Caco-2 (cell line): ENCODE measurements at regions not wholly inside any gene's neighbourhood (a gene's known extent, or its start where the extent isn't known, plus 50 kb on each side); places are given as distances from the start of the nearest gene placed in this dataset.

Source experiments
- BruUV-seq: library from RNA; stranded (reverse); fragments of 400-500 nt; replicated peaks from 2 replicates; lab custom pipeline; 2021; lab: Mats Ljungman, UMichigan
- CTCF ChIA-PET: fragments of 300-600 bp; sonication (Branson Sonifier 250); formaldehyde crosslinking; loops from one replicate; lab custom pipeline; 2022; ENCODE audit warnings: antibody characterized with exemption; lab: Charles Lee
- POLR2A ChIA-PET: fragments of 300-600 bp; sonication (Branson Sonifier 250); formaldehyde crosslinking; loops from one replicate; lab custom pipeline; 2022; ENCODE audit warnings: antibody characterized with exemption; lab: Charles Lee
- DNase-seq, 2 experiments: peaks; one replicate each; pipeline versions ENCODE4 v3.0.0 to v3.0.0-alpha.2; 2020 to 2022
- H3K27me3 ChIP-seq: replicated peaks from 2 replicates; pipeline ENCODE4 v1.6.0; 2011; ENCODE audit warnings: low read length; ENCODE audit not compliant: control insufficient read depth, insufficient read depth
- H3K36me3 ChIP-seq: 2 replicates; pipeline ENCODE4 v1.5.1; 2011; ENCODE audit warnings: low read length; ENCODE audit not compliant: control insufficient read depth, insufficient read depth
- H3K4me1 ChIP-seq: fragments of 250-450 bp; sonication (Bioruptor Pico); 2 replicates; pipeline ENCODE4 v1.5.1; 2020; ENCODE audit warnings: mild to moderate bottlenecking
- H3K4me3 ChIP-seq: 2 replicates; pipeline ENCODE4 v1.5.1; 2011; ENCODE audit warnings: low read depth, mild to moderate bottlenecking, control low read depth, low read length
- H3K9me3 ChIP-seq: fragments of 250-450 bp; sonication (Bioruptor Pico); 2 replicates; pipeline ENCODE4 v1.5.1; 2020; ENCODE audit warnings: mild to moderate bottlenecking, moderate library complexity
- H3K27ac Mint-ChIP-seq: one replicate; pipeline ENCODE4 v1.8.0; 2022; ENCODE audit warnings: mixed read lengths; ENCODE audit not compliant: unreplicated experiment
- H3K27me3 Mint-ChIP-seq: one replicate; pipeline ENCODE4 v1.8.0; 2022; ENCODE audit warnings: mixed read lengths; ENCODE audit not compliant: insufficient read depth, unreplicated experiment
- H3K36me3 Mint-ChIP-seq: one replicate; pipeline ENCODE4 v1.8.0; 2022; ENCODE audit warnings: mild to moderate bottlenecking, mixed read lengths; ENCODE audit not compliant: insufficient read depth, unreplicated experiment
- H3K4me1 Mint-ChIP-seq: one replicate; pipeline ENCODE4 v1.8.0; 2022; ENCODE audit warnings: low read depth, mixed read lengths; ENCODE audit not compliant: unreplicated experiment
- H3K4me3 Mint-ChIP-seq: one replicate; pipeline ENCODE4 v1.8.0; 2022; ENCODE audit warnings: mild to moderate bottlenecking, moderate library complexity, mixed read lengths; ENCODE audit not compliant: unreplicated experiment
- H3K9me3 Mint-ChIP-seq: one replicate; pipeline ENCODE4 v1.8.0; 2022; ENCODE audit warnings: mixed read lengths; ENCODE audit not compliant: unreplicated experiment
- CTCF ChIP-seq, 2 experiments: fragments of 200-600 bp in 1 of 2; IDR thresholded peaks; 1 replicate in 1 of 2; 2 replicates in 1 of 2; pipeline versions ENCODE4 v1.5.1 to v1.8.0; 2011 to 2022; ENCODE audit warnings: antibody characterized with exemption in 1 of 2, control low read depth in 1 of 2, inconsistent platforms in 1 of 2, low read depth in 1 of 2, low read length in 1 of 2, mild to moderate bottlenecking in 1 of 2, moderate library complexity in 1 of 2; ENCODE audit not compliant: insufficient read depth in 1 of 2, severe bottlenecking in 1 of 2, unreplicated experiment in 1 of 2
- intact Hi-C: fragments of 100-400 bp; cut with micrococcal nuclease; formaldehyde crosslinking; loops from one replicate; pipeline ENCODE4 v1.10.0; 2022; ENCODE audit not compliant: unreplicated experiment

GRCh38 chr20:51174536-51174935 is 151.6 kb upstream of the KCNG1 start:
- Histone ChIP-seq H3K9me3 (no peaks in the 10 kb centered on the region), H3K4me3 (no peak overlapping the region), H3K4me1 (no peaks in the 10 kb centered on the region), H3K27me3 (no peaks in the 10 kb centered on the region), H3K36me3 (no peaks in the 10 kb centered on the region)
- BruUV-seq, result no TSS peak
- ChIA-PET CTCF (no interaction called here), POLR2A (no interaction called here)
- Mint-ChIP-seq H3K36me3 (no peaks in the 10 kb centered on the region), H3K27me3 (peaks cover 23% of the 10 kb centered on the region), H3K4me3 (no peak overlapping the region), H3K4me1 (no peaks in the 10 kb centered on the region), H3K27ac (no peak overlapping the region), H3K9me3 (no peaks in the 10 kb centered on the region)
- TF ChIP-seq CTCF (IDR thresholded peaks at IDR 0.05; ENCODE audit: insufficient read depth in 1 of 2, low read depth in 1 of 2, low read length in 1 of 2, severe bottlenecking in 1 of 2, unreplicated experiment in 1 of 2), result no peak
- intact Hi-C loops, result no loop called here
- peak in 1 of 2 experiments; percentile 25 for DNase-seq

GRCh38 chr20:51172558-51173428 is 149.9 kb upstream of the KCNG1 start:
- TF ChIP-seq CTCF (IDR thresholded peaks at IDR 0.05; ENCODE audit: insufficient read depth in 1 of 2, low read depth in 1 of 2, low read length in 1 of 2, severe bottlenecking in 1 of 2, unreplicated experiment in 1 of 2), result no peak
- no peaks in the 10 kb centered on the region for H3K4me1 ChIP-seq
- H3K27ac Mint-ChIP-seq, result no peak overlapping the region
- no peaks in the 10 kb centered on the region for H3K27me3 ChIP-seq
- H3K9me3 ChIP-seq, result no peaks in the 10 kb centered on the region
- no TSS peak for BruUV-seq
- no peaks in the 10 kb centered on the region for H3K9me3 Mint-ChIP-seq
- CTCF ChIA-PET, result interaction anchor here (0.6 to 1.3 kb wide), 3 partner anchors 185 to 320 kb away, joined by 3 to 10 read pairs (median 4); no protein-coding TSS in a partner anchor
- POLR2A ChIA-PET, result no interaction called here
- no peaks in the 10 kb centered on the region for H3K4me1 Mint-ChIP-seq
- H3K36me3 ChIP-seq, result no peaks in the 10 kb centered on the region
- DNase-seq, result peak in 1 of 2 experiments; percentile 46
- intact Hi-C loops, result loop anchor here (2.0 kb wide), 1 partner anchor 134 kb away; no protein-coding TSS in a partner anchor
- no peak overlapping the region for H3K4me3 ChIP-seq
- peaks cover 21% of the 10 kb centered on the region for H3K27me3 Mint-ChIP-seq
- H3K4me3 Mint-ChIP-seq, result no peak overlapping the region
- H3K36me3 Mint-ChIP-seq, result no peaks in the 10 kb centered on the region

GRCh38 chr20:51171141-51171540 is 148.2 kb upstream of the KCNG1 start:
- H3K4me1 ChIP-seq, result no peaks in the 10 kb centered on the region
- POLR2A ChIA-PET, result no interaction called here
- intact Hi-C loops, result no loop called here

More at GRCh38 chr20:51171141-51171540, 148.2 kb upstream of the KCNG1 start:
- Mint-ChIP-seq H3K27me3 (peaks cover 21% of the 10 kb centered on the region), H3K4me3 (no peak overlapping the region), H3K27ac (no peak overlapping the region), H3K36me3 (no peaks in the 10 kb centered on the region), H3K4me1 (no peaks in the 10 kb centered on the region), H3K9me3 (no peaks in the 10 kb centered on the region)
- TF ChIP-seq CTCF (IDR thresholded peaks at IDR 0.05; ENCODE audit: insufficient read depth in 1 of 2, low read depth in 1 of 2, low read length in 1 of 2, severe bottlenecking in 1 of 2, unreplicated experiment in 1 of 2), result no peak
- BruUV-seq, result no TSS peak
- DNase-seq, result no peak
- no peak overlapping the region for H3K4me3 ChIP-seq
- no peaks in the 10 kb centered on the region for H3K27me3 ChIP-seq
- H3K9me3 ChIP-seq, result no peaks in the 10 kb centered on the region
- CTCF ChIA-PET, result no interaction called here
- H3K36me3 ChIP-seq, result no peaks in the 10 kb centered on the region
